Panc1 (cell line): ENCODE measurements at regions not wholly inside any gene's neighbourhood (a gene's known extent, or its start where the extent isn't known, plus 50 kb on each side); places are given as distances from the start of the nearest gene placed in this dataset.

Source experiments
- ATAC-seq: fragments of 200-7000 bp; cut with Tn5 transposase; 2 replicates; pipeline ENCODE4 v1.9.1; 2020; ENCODE audit warnings: mild to moderate bottlenecking, moderate library complexity
- BruUV-seq: library from RNA; stranded (reverse); fragments of 400-500 nt; replicated peaks from 2 replicates; lab custom pipeline; 2021; lab: Mats Ljungman, UMichigan
- CTCF ChIA-PET: fragments of 300-600 bp; sonication (Branson Sonifier 250); formaldehyde crosslinking; loops from one replicate; lab custom pipeline; 2022; ENCODE audit warnings: antibody characterized with exemption; lab: Charles Lee
- POLR2A ChIA-PET: fragments of 300-600 bp; sonication (Branson Sonifier 250); formaldehyde crosslinking; loops from one replicate; lab custom pipeline; 2022; ENCODE audit warnings: antibody characterized with exemption; lab: Charles Lee
- DNase-seq: peaks from one replicate; pipeline ENCODE4 v3.0.0-alpha.2; 2010; ENCODE audit warnings: low read depth, low spot score
- H3K27ac ChIP-seq: 2 replicates; pipeline ENCODE4 v1.5.1; 2011; ENCODE audit warnings: mild to moderate bottlenecking, low read length, inconsistent platforms
- H3K27me3 ChIP-seq: fragments of 200-500 bp; sonication (Bioruptor generic); 2 replicates; pipeline ENCODE4 v1.6.0; 2014; ENCODE audit warnings: low read length, inconsistent platforms; ENCODE audit not compliant: control insufficient read depth, insufficient read depth
- H3K36me3 ChIP-seq: fragments of 200-500 bp; sonication (Bioruptor generic); 2 replicates; pipeline ENCODE4 v1.5.1; 2014; ENCODE audit warnings: inconsistent platforms, mild to moderate bottlenecking, low read length, moderate library complexity; ENCODE audit not compliant: control insufficient read depth, insufficient read depth
- H3K4me1 ChIP-seq: 2 replicates; pipeline ENCODE4 v1.5.1; 2011; ENCODE audit warnings: inconsistent platforms, mild to moderate bottlenecking, low read length, moderate library complexity; ENCODE audit not compliant: control insufficient read depth, insufficient read depth
- H3K4me3 ChIP-seq, 2 experiments: 2 replicates each; pipeline ENCODE4 v1.5.1; 2011 to 2012; ENCODE audit warnings: low read depth in 2 of 2, low read length in 2 of 2, mild to moderate bottlenecking in 2 of 2, inconsistent platforms in 1 of 2, moderate library complexity in 1 of 2
- H3K9me3 ChIP-seq: fragments of 200-500 bp; sonication (Bioruptor generic); 2 replicates; pipeline ENCODE4 v1.5.1; 2014; ENCODE audit warnings: low read depth, mild to moderate bottlenecking, inconsistent platforms, low read length, moderate library complexity; ENCODE audit not compliant: control insufficient read depth, insufficient read depth
- CTCF ChIP-seq: fragments of 450-650 bp; IDR thresholded peaks from 2 replicates; pipeline ENCODE4 v1.5.1; 2017; ENCODE audit warnings: mild to moderate bottlenecking
- POLR2AphosphoS5 ChIP-seq: IDR thresholded peaks from 2 replicates; pipeline ENCODE4 v1.6.1; 2012; ENCODE audit warnings: mild to moderate bottlenecking, low read depth, low read length, moderate library complexity
- REST ChIP-seq, 2 experiments: IDR thresholded peaks; 2 replicates each; pipeline ENCODE4 v1.6.1; 2011 to 2012; ENCODE audit warnings: low read depth in 2 of 2, control low read depth in 1 of 2, low read length in 1 of 2, mild to moderate bottlenecking in 1 of 2, moderate library complexity in 1 of 2; ENCODE audit not compliant: insufficient read depth in 1 of 2
- SIN3A ChIP-seq: IDR thresholded peaks from 2 replicates; pipeline ENCODE4 v1.6.1; 2012; ENCODE audit warnings: low read depth, mild to moderate bottlenecking, low read length, moderate library complexity, borderline replicate concordance; ENCODE audit not compliant: insufficient read depth
- TCF7L2 ChIP-seq: IDR thresholded peaks from 2 replicates; pipeline ENCODE4 v1.6.1; 2011; ENCODE audit warnings: mild to moderate bottlenecking, low read depth, low read length, inconsistent platforms
- in situ Hi-C: cut with HindIII; loops from 2 replicates; pipeline ENCODE4 v1.10.0; 2016; ENCODE audit warnings: low sequenced_read_pairs, low pct_unique_long_range_greater_than_20kb
- intact Hi-C: fragments of 100-400 bp; cut with micrococcal nuclease; formaldehyde crosslinking; loops from one replicate; pipeline ENCODE4 v1.10.0; 2022; ENCODE audit not compliant: unreplicated experiment

- Histone ChIP-seq H3K27me3 (no peaks in the 10 kb centered on the region), H3K36me3 (no peaks in the 10 kb centered on the region), H3K4me3 (no peak overlapping the region), H3K9me3 (no peaks in the 10 kb centered on the region), H3K4me1 (no peaks in the 10 kb centered on the region), H3K27ac (no peak overlapping the region)
- POLR2A ChIA-PET, result no interaction called here
- ATAC-seq, result no peak
- in situ Hi-C loops, result no loop called here
- intact Hi-C loops, result no loop called here
- no TSS peak for BruUV-seq
- CTCF ChIA-PET, result no interaction called here
- DNase-seq, result no peak
- TF ChIP-seq CTCF (no peak), TCF7L2 (no peak), SIN3A (no peak), POLR2AphosphoS5 (no peak), REST (IDR thresholded peaks at IDR 0.05; ENCODE audit: insufficient read depth in 1 of 2, low read depth in 2 of 2, low read length in 1 of 2) (no peak)
Measured at GRCh38 chr12:30364822-30365221, 330.8 kb downstream of the IPO8 start.

- in situ Hi-C loops, result no loop called here
- BruUV-seq, result no TSS peak
- no peaks in the 10 kb centered on the region for H3K27me3 ChIP-seq
- intact Hi-C loops, result no loop called here
- TF ChIP-seq REST (IDR thresholded peaks at IDR 0.05; ENCODE audit: insufficient read depth in 1 of 2, low read depth in 2 of 2, low read length in 1 of 2) (no peak), CTCF (no peak), POLR2AphosphoS5 (no peak), TCF7L2 (no peak), SIN3A (no peak)
- POLR2A ChIA-PET, result no interaction called here
- no peak overlapping the region for H3K27ac ChIP-seq
- CTCF ChIA-PET, result no interaction called here
- no peak for ATAC-seq
- H3K36me3 ChIP-seq, result no peaks in the 10 kb centered on the region
- H3K4me1 ChIP-seq, result no peaks in the 10 kb centered on the region
- H3K9me3 ChIP-seq, result no peaks in the 10 kb centered on the region
- no peak overlapping the region for H3K4me3 ChIP-seq
- no peak for DNase-seq
Measured at GRCh38 chr12:30361145-30361544, 334.5 kb downstream of the IPO8 start.
